Panc1 (cell line): ENCODE measurements at regions not wholly inside any gene's neighbourhood (a gene's known extent, or its start where the extent isn't known, plus 50 kb on each side); places are given as distances from the start of the nearest gene placed in this dataset.
"Not testable (repeated sequence)": the region's sequence is repeated elsewhere in the genome, so short reads cannot be mapped to it uniquely, and the experiment has no call there.

Experiments used
- ATAC-seq: fragments of 200-7000 bp; cut with Tn5 transposase; 2 replicates; pipeline ENCODE4 v1.9.1; 2020; ENCODE audit warnings: mild to moderate bottlenecking, moderate library complexity
- BruUV-seq: library from RNA; stranded (reverse); fragments of 400-500 nt; replicated peaks from 2 replicates; lab custom pipeline; 2021; lab: Mats Ljungman, UMichigan
- CTCF ChIA-PET: fragments of 300-600 bp; sonication (Branson Sonifier 250); formaldehyde crosslinking; loops from one replicate; lab custom pipeline; 2022; ENCODE audit warnings: antibody characterized with exemption; lab: Charles Lee
- POLR2A ChIA-PET: fragments of 300-600 bp; sonication (Branson Sonifier 250); formaldehyde crosslinking; loops from one replicate; lab custom pipeline; 2022; ENCODE audit warnings: antibody characterized with exemption; lab: Charles Lee
- DNase-seq: peaks from one replicate; pipeline ENCODE4 v3.0.0-alpha.2; 2010; ENCODE audit warnings: low read depth, low spot score
- H3K27ac ChIP-seq: 2 replicates; pipeline ENCODE4 v1.5.1; 2011; ENCODE audit warnings: mild to moderate bottlenecking, low read length, inconsistent platforms
- H3K27me3 ChIP-seq: fragments of 200-500 bp; sonication (Bioruptor generic); 2 replicates; pipeline ENCODE4 v1.6.0; 2014; ENCODE audit warnings: low read length, inconsistent platforms; ENCODE audit not compliant: control insufficient read depth, insufficient read depth
- H3K36me3 ChIP-seq: fragments of 200-500 bp; sonication (Bioruptor generic); 2 replicates; pipeline ENCODE4 v1.5.1; 2014; ENCODE audit warnings: inconsistent platforms, mild to moderate bottlenecking, low read length, moderate library complexity; ENCODE audit not compliant: control insufficient read depth, insufficient read depth
- H3K4me1 ChIP-seq: 2 replicates; pipeline ENCODE4 v1.5.1; 2011; ENCODE audit warnings: inconsistent platforms, mild to moderate bottlenecking, low read length, moderate library complexity; ENCODE audit not compliant: control insufficient read depth, insufficient read depth
- H3K4me3 ChIP-seq, 2 experiments: 2 replicates each; pipeline ENCODE4 v1.5.1; 2011 to 2012; ENCODE audit warnings: low read depth in 2 of 2, low read length in 2 of 2, mild to moderate bottlenecking in 2 of 2, inconsistent platforms in 1 of 2, moderate library complexity in 1 of 2
- H3K9me3 ChIP-seq: fragments of 200-500 bp; sonication (Bioruptor generic); 2 replicates; pipeline ENCODE4 v1.5.1; 2014; ENCODE audit warnings: low read depth, mild to moderate bottlenecking, inconsistent platforms, low read length, moderate library complexity; ENCODE audit not compliant: control insufficient read depth, insufficient read depth
- POLR2AphosphoS5 ChIP-seq: IDR thresholded peaks from 2 replicates; pipeline ENCODE4 v1.6.1; 2012; ENCODE audit warnings: mild to moderate bottlenecking, low read depth, low read length, moderate library complexity
- SIN3A ChIP-seq: IDR thresholded peaks from 2 replicates; pipeline ENCODE4 v1.6.1; 2012; ENCODE audit warnings: low read depth, mild to moderate bottlenecking, low read length, moderate library complexity, borderline replicate concordance; ENCODE audit not compliant: insufficient read depth
- TCF7L2 ChIP-seq: IDR thresholded peaks from 2 replicates; pipeline ENCODE4 v1.6.1; 2011; ENCODE audit warnings: mild to moderate bottlenecking, low read depth, low read length, inconsistent platforms
- in situ Hi-C: cut with HindIII; loops from 2 replicates; pipeline ENCODE4 v1.10.0; 2016; ENCODE audit warnings: low sequenced_read_pairs, low pct_unique_long_range_greater_than_20kb
- intact Hi-C: fragments of 100-400 bp; cut with micrococcal nuclease; formaldehyde crosslinking; loops from one replicate; pipeline ENCODE4 v1.10.0; 2022; ENCODE audit not compliant: unreplicated experiment
- TF ChIP-seq, protein P1 (sequence below): fragments of 450-650 bp; IDR thresholded peaks from 2 replicates; pipeline ENCODE4 v1.5.1; 2017; ENCODE audit warnings: mild to moderate bottlenecking
- TF ChIP-seq, protein P2 (sequence below), 2 experiments: IDR thresholded peaks; 2 replicates each; pipeline ENCODE4 v1.6.1; 2011 to 2012; ENCODE audit warnings: low read depth in 2 of 2, control low read depth in 1 of 2, low read length in 1 of 2, mild to moderate bottlenecking in 1 of 2, moderate library complexity in 1 of 2; ENCODE audit not compliant: insufficient read depth in 1 of 2

DNA sequence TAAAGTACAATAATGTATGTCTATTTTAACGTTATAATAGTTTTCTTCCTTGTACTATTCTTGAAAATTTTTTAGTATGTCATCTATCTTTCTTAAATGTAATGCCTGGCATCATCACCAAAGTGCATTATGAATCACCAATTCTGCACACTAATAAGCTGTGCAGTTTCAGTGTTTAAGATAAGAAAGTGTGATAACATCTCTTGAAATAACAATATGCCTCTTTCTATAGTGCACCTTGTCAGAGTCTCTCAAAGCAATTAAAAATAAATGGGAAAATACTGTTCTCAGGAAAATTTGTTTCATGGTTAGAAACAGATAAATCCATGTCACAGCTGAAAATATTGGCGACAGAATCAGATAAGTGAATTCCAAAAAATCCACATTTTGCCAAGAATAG is 457.4 kb upstream of the PCDH10 start:
- ATAC-seq (no peak), DNase-seq (no peak)
- Histone ChIP-seq H3K4me3 (no peak overlapping the region), H3K36me3 (no peaks in the 10 kb centered on the region), H3K4me1 (no peaks in the 10 kb centered on the region), H3K9me3 (no peaks in the 10 kb centered on the region), H3K27ac (no peak overlapping the region), H3K27me3 (no peaks in the 10 kb centered on the region)
- POLR2A ChIA-PET, result no interaction called here
- BruUV-seq, result no TSS peak
- in situ Hi-C loops (no loop called here), intact Hi-C loops (no loop called here)
- CTCF ChIA-PET, result no interaction called here
- TF ChIP-seq, protein P1, sequence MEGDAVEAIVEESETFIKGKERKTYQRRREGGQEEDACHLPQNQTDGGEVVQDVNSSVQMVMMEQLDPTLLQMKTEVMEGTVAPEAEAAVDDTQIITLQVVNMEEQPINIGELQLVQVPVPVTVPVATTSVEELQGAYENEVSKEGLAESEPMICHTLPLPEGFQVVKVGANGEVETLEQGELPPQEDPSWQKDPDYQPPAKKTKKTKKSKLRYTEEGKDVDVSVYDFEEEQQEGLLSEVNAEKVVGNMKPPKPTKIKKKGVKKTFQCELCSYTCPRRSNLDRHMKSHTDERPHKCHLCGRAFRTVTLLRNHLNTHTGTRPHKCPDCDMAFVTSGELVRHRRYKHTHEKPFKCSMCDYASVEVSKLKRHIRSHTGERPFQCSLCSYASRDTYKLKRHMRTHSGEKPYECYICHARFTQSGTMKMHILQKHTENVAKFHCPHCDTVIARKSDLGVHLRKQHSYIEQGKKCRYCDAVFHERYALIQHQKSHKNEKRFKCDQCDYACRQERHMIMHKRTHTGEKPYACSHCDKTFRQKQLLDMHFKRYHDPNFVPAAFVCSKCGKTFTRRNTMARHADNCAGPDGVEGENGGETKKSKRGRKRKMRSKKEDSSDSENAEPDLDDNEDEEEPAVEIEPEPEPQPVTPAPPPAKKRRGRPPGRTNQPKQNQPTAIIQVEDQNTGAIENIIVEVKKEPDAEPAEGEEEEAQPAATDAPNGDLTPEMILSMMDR, result no peak
- TF ChIP-seq, protein P2, sequence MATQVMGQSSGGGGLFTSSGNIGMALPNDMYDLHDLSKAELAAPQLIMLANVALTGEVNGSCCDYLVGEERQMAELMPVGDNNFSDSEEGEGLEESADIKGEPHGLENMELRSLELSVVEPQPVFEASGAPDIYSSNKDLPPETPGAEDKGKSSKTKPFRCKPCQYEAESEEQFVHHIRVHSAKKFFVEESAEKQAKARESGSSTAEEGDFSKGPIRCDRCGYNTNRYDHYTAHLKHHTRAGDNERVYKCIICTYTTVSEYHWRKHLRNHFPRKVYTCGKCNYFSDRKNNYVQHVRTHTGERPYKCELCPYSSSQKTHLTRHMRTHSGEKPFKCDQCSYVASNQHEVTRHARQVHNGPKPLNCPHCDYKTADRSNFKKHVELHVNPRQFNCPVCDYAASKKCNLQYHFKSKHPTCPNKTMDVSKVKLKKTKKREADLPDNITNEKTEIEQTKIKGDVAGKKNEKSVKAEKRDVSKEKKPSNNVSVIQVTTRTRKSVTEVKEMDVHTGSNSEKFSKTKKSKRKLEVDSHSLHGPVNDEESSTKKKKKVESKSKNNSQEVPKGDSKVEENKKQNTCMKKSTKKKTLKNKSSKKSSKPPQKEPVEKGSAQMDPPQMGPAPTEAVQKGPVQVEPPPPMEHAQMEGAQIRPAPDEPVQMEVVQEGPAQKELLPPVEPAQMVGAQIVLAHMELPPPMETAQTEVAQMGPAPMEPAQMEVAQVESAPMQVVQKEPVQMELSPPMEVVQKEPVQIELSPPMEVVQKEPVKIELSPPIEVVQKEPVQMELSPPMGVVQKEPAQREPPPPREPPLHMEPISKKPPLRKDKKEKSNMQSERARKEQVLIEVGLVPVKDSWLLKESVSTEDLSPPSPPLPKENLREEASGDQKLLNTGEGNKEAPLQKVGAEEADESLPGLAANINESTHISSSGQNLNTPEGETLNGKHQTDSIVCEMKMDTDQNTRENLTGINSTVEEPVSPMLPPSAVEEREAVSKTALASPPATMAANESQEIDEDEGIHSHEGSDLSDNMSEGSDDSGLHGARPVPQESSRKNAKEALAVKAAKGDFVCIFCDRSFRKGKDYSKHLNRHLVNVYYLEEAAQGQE (IDR thresholded peaks at IDR 0.05; ENCODE audit: insufficient read depth in 1 of 2, low read depth in 2 of 2, low read length in 1 of 2), result no peak
- no peak for TF ChIP-seq POLR2AphosphoS5
- TF ChIP-seq TCF7L2, result no peak
- TF ChIP-seq SIN3A, result no peak

DNA sequence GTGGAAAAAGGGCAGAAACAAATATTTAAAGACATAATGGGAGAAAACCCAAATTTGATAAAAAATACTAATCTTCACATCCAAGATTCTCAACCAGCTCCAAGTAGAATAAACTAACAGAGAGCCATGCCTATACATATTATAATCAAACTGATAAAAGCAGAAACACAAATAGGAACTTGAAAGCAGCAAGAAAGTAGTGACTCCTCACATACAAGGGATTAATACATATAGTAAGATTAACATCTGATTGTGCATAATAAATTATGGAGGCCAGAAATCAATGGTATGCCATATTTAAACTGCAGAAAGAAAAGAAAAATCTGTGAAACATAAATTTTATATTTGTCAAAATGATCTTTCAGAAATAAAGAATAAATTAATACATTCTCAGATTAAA is 454.3 kb upstream of the PCDH10 start:
- intact Hi-C loops, result no loop called here
- DNase-seq (no peak), ATAC-seq (no peak)
- ChIA-PET POLR2A (no interaction called here), CTCF (no interaction called here)
- in situ Hi-C loops, result no loop called here
- Histone ChIP-seq H3K9me3 (no peaks in the 10 kb centered on the region; the same call in 1 of the 2 replicates), H3K4me1 (no peaks in the 10 kb centered on the region), H3K27me3 (no peaks in the 10 kb centered on the region), H3K27ac (no peak overlapping the region), H3K4me3 (no peak overlapping the region), H3K36me3 (no peaks in the 10 kb centered on the region)
- TF ChIP-seq SIN3A, result no peak
- TF ChIP-seq TCF7L2, result no peak
- TF ChIP-seq POLR2AphosphoS5, result no peak
- TF ChIP-seq, protein P2 (IDR thresholded peaks at IDR 0.05; ENCODE audit: insufficient read depth in 1 of 2, low read depth in 2 of 2, low read length in 1 of 2), result no peak
- TF ChIP-seq, protein P1, result no peak
- no TSS peak for BruUV-seq

DNA sequence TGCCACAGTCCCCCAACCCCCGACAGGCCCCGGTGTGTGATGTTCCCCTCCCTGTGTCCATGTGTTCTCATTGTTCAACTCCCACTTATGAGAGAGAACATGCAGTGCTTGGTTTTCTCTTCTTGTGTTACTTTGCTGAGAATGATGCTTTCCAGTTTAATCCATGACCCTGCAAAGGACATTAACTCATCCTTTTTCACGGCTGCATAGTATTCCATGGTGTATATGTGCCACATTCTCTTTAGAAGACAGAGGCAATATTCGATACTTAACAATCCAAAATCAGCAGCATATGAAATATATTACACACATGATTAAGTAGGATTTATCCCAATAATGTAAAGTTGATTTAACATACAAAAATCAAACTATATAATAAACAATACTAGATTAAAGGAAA is 451.6 kb upstream of the PCDH10 start:
- H3K27ac ChIP-seq, intact Hi-C loops, H3K4me3 ChIP-seq, POLR2A ChIA-PET, H3K27me3 ChIP-seq, DNase-seq, ATAC-seq, H3K36me3 ChIP-seq, in situ Hi-C loops, H3K4me1 ChIP-seq, H3K9me3 ChIP-seq, BruUV-seq, CTCF ChIA-PET: not testable (repeated sequence)
